K562 (cell line): ENCODE measurements at regions not wholly inside any gene's neighbourhood (a gene's known extent, or its start where the extent isn't known, plus 50 kb on each side); places are given as distances from the start of the nearest gene placed in this dataset.

ENCODE experiments used
- ATAC-seq: fragments of 200-7000 bp; cut with Tn5 transposase; 3 replicates; pipeline ENCODE4 v1.9.1; 2020; ENCODE audit warnings: moderate library complexity
- BruUV-seq: library from RNA; stranded (reverse); fragments of 400-500 nt; replicated peaks from 2 replicates; lab custom pipeline; 2021; lab: Mats Ljungman, UMichigan
- CTCF ChIA-PET: fragments of 300-600 bp; formaldehyde crosslinking; extraction: SDS; loops from one replicate; lab custom pipeline; 2021; ENCODE audit warnings: low intra/inter-chr PET ratio; lab: Yijun Ruan, JAX
- POLR2A ChIA-PET: fragments of 300-600, 350-650 bp; sonication (Branson Sonifier 250); formaldehyde crosslinking; extraction: SDS; loops from one replicate; lab custom pipeline; 2021; ENCODE audit warnings: antibody characterized with exemption, inconsistent platforms; lab: Yijun Ruan, JAX
- DNase-seq, 4 experiments: peaks; one replicate each; pipeline versions ENCODE4 v3.0.0 to v3.0.0-alpha.2; 2011 to 2018; ENCODE audit warnings: low spot score in 3 of 4, mixed read lengths in 3 of 4; ENCODE audit errors: extremely low read depth in 1 of 4
- FAIRE-seq: peaks from 2 replicates; lab custom pipeline; 2011; peaks lifted over from hg19 to GRCh38; lab: Jason Lieb, UNC
- H2AFZ ChIP-seq: 2 replicates; pipeline ENCODE4 v1.6.0; 2011; ENCODE audit warnings: low read depth, low read length, control low read depth, inconsistent platforms
- H3K27ac ChIP-seq: fragments of 200-600 bp; 3 replicates; pipeline ENCODE4 v1.8.0; 2011; ENCODE audit warnings: low read depth, mild to moderate bottlenecking, control low read depth, inconsistent platforms, low read length, moderate library complexity, mixed read lengths; ENCODE audit errors: extremely low read depth
- H3K27me3 ChIP-seq, 2 experiments: fragments of 300-600 bp in 1 of 2; 2 replicates in 1 of 2; 3 replicates in 1 of 2; pipeline versions ENCODE4 v1.6.0 to v1.8.0; 2011; ENCODE audit warnings: inconsistent platforms in 2 of 2, low read length in 2 of 2, mild to moderate bottlenecking in 1 of 2, mixed read lengths in 1 of 2, moderate library complexity in 1 of 2; ENCODE audit not compliant: control insufficient read depth in 2 of 2, insufficient read depth in 2 of 2
- H3K36me3 ChIP-seq: fragments of 300-600 bp; 3 replicates; pipeline ENCODE4 v1.8.0; 2011; ENCODE audit warnings: mild to moderate bottlenecking, low read length, inconsistent platforms; ENCODE audit not compliant: control insufficient read depth, insufficient read depth
- H3K4me1 ChIP-seq, 2 experiments: fragments of 200-600 bp in 1 of 2; replicated peaks in 1 of 2; 2 replicates in 1 of 2; 3 replicates in 1 of 2; pipeline versions ENCODE4 v1.5.1 to v1.8.0; 2011; ENCODE audit warnings: inconsistent platforms in 2 of 2, low read length in 2 of 2, mild to moderate bottlenecking in 1 of 2, mixed read lengths in 1 of 2, moderate library complexity in 1 of 2; ENCODE audit not compliant: control insufficient read depth in 2 of 2, insufficient read depth in 2 of 2
- H3K4me2 ChIP-seq: 2 replicates; pipeline ENCODE4 v1.6.1; 2011; ENCODE audit warnings: low read length, control low read depth, inconsistent platforms, mixed read lengths; ENCODE audit not compliant: insufficient read depth
- H3K4me3 ChIP-seq: fragments of 200-600 bp; sonication (generic), shearing (Covaris generic); 2 replicates; pipeline ENCODE4 v1.5.1; 2016; ENCODE audit warnings: control low read depth, inconsistent platforms
- H3K79me2 ChIP-seq: fragments of 200-600 bp; 3 replicates; pipeline ENCODE4 v1.8.0; 2011; ENCODE audit warnings: low read length, inconsistent platforms; ENCODE audit not compliant: control insufficient read depth, insufficient read depth
- H3K9ac ChIP-seq, 2 experiments: 2 replicates each; pipeline versions ENCODE4 v1.6.0 to v1.6.1; 2011; ENCODE audit warnings: low read depth in 2 of 2, low read length in 2 of 2, control low read depth in 1 of 2, inconsistent platforms in 1 of 2, mild to moderate bottlenecking in 1 of 2, mixed read lengths in 1 of 2; ENCODE audit not compliant: insufficient read depth in 1 of 2
- H3K9me1 ChIP-seq: one replicate; pipeline ENCODE4 v1.6.0; 2011; ENCODE audit warnings: inconsistent platforms, mild to moderate bottlenecking, low read length, moderate library complexity; ENCODE audit not compliant: control insufficient read depth, insufficient read depth
- H3K9me3 ChIP-seq: replicated peaks from 2 replicates; pipeline ENCODE4 v1.5.1; 2011; ENCODE audit warnings: low read depth, low read length, inconsistent platforms; ENCODE audit not compliant: control insufficient read depth, insufficient read depth
- H4K20me1 ChIP-seq: replicated peaks from 2 replicates; pipeline ENCODE4 v1.6.1; 2011; ENCODE audit warnings: low read length, inconsistent platforms, mixed read lengths; ENCODE audit not compliant: control insufficient read depth, insufficient read depth
- ATF7 ChIP-seq: fragments of 450-650 bp; IDR thresholded peaks from 2 replicates; pipeline ENCODE4 v1.7.1; 2014; ENCODE audit warnings: mild to moderate bottlenecking, moderate library complexity
- CREM ChIP-seq: IDR thresholded peaks from 2 replicates; pipeline ENCODE4 v1.6.1; 2014; ENCODE audit warnings: antibody characterized with exemption, low read depth
- HNRNPK ChIP-seq: fragments of 200-400 bp; formaldehyde crosslinking; IDR thresholded peaks from one replicate; pipeline ENCODE4 v1.6.1; 2018; ENCODE audit warnings: mild to moderate bottlenecking, low read depth, low read length; ENCODE audit not compliant: poor library complexity, severe bottlenecking
- MTA3 ChIP-seq: fragments of 450-650 bp; formaldehyde crosslinking; IDR thresholded peaks from 2 replicates; pipeline ENCODE4 v1.6.1; 2017; ENCODE audit warnings: mild to moderate bottlenecking, borderline replicate concordance
- PHF8 ChIP-seq: fragments of 200-600 bp; sonication (generic); IDR thresholded peaks from 2 replicates; pipeline ENCODE4 v1.6.1; 2012; ENCODE audit warnings: mixed run types, mild to moderate bottlenecking, inconsistent platforms, low read length, moderate library complexity, borderline replicate concordance
- PTRF ChIP-seq: fragments of 450-650 bp; IDR thresholded peaks from 2 replicates; pipeline ENCODE4 v1.6.1; 2016; ENCODE audit warnings: mild to moderate bottlenecking, missing genetic modification characterization, missing compliant biosample characterization
- RBM34 ChIP-seq: fragments of 200-400 bp; formaldehyde crosslinking; IDR thresholded peaks from 2 replicates; pipeline ENCODE4 v1.6.1; 2018; ENCODE audit warnings: low read length, borderline replicate concordance; ENCODE audit not compliant: insufficient read depth
- TCFL5 ChIP-seq: fragments of 250-450 bp; sonication (Bioruptor Pico); conservative IDR thresholded peaks from 2 replicates; pipeline ENCODE4 v1.6.1; 2021; ENCODE audit warnings: mild to moderate bottlenecking, moderate library complexity, matching md5 sums
- ZBED1 ChIP-seq: IDR thresholded peaks from 2 replicates; pipeline ENCODE4 v1.6.1; 2014
- ZNF695 ChIP-seq: fragments of 450-650 bp; formaldehyde crosslinking; IDR thresholded peaks from 2 replicates; pipeline ENCODE4 v1.4.0; 2020; ENCODE audit warnings: mild to moderate bottlenecking, moderate library complexity
- ZNF764 ChIP-seq: fragments of 250-450 bp; sonication (Bioruptor Pico); IDR thresholded peaks from 2 replicates; pipeline ENCODE4 v1.4.0; 2020; ENCODE audit warnings: low read depth, mild to moderate bottlenecking, moderate library complexity
- WGBS: fragments of 100-300 bp; shearing (Covaris generic); methylation state at CpG from one replicate; pipeline ENCODE4 v1.1.6; 2016; ENCODE audit warnings: low coverage, mixed read lengths; ENCODE audit not compliant: insufficient coverage; ENCODE audit errors: missing lambda C conversion rate; 5-methylcytosine and 5-hydroxymethylcytosine counted together
- in situ Hi-C: fragments of 300-500 bp; cut with MboI; formaldehyde crosslinking; loops from 4 replicates; pipeline ENCODE4 v1.15.0; 2018; ENCODE audit warnings: inconsistent platforms, mixed read lengths
- intact Hi-C: fragments of 100-400 bp; cut with micrococcal nuclease; formaldehyde crosslinking; loops from 2 replicates; pipeline ENCODE4 v1.14.2; 2022
- TF ChIP-seq, protein P1 (sequence below): fragments of 250-450 bp; sonication (Bioruptor Pico); IDR thresholded peaks from 2 replicates; pipeline ENCODE4 v1.4.0; 2020
- TF ChIP-seq, protein P2 (sequence below): fragments of 450-650 bp; IDR thresholded peaks from 2 replicates; pipeline ENCODE4 v1.6.1; 2016; ENCODE audit warnings: borderline replicate concordance
- TF ChIP-seq, protein P3 (sequence below): fragments of 250-450 bp; sonication (Bioruptor Pico); IDR thresholded peaks from 2 replicates; pipeline ENCODE4 v1.5.0; 2022; ENCODE audit warnings: mild to moderate bottlenecking

- H3K4me2 ChIP-seq = no peak overlapping the region
- no peak overlapping the region for H3K9ac ChIP-seq
- in situ Hi-C loops (no loop called here), intact Hi-C loops (no loop called here)
- H3K9me3 ChIP-seq = no peaks in the 10 kb centered on the region
- no TSS peak for BruUV-seq
- no peak for FAIRE-seq
- ATAC-seq = no peak
- H3K36me3 ChIP-seq = no peaks in the 10 kb centered on the region
- CTCF ChIA-PET = no interaction called here
- peaks cover 3 to 13% of the 10 kb centered on the region in 2 experiments; a peak in 1 of 5 replicates for H3K27me3 ChIP-seq
- H3K4me3 ChIP-seq = no peak overlapping the region
- H4K20me1 ChIP-seq = no peaks in the 10 kb centered on the region
- no peak overlapping the region for H2AFZ ChIP-seq
- DNase-seq = no peak
- 0% methylated on average over 3 of the region's 3 CpGs for whole genome bisulfite sequencing
- no peaks in the 10 kb centered on the region for H3K79me2 ChIP-seq
- H3K9me1 ChIP-seq = no peaks in the 10 kb centered on the region
- no peak overlapping the region for H3K27ac ChIP-seq
- POLR2A ChIA-PET = interaction anchor here (1.1 to 1.2 kb wide), 2 partner anchors 10 to 19 kb away, joined by 4 to 5 read pairs; no protein-coding TSS in a partner anchor
- no peaks in the 10 kb centered on the region for H3K4me1 ChIP-seq
- TF ChIP-seq PHF8 (no peak), ZBED1 (no peak), ZNF695 (no peak), RBM34 (no peak), CREM (no peak), HNRNPK (no peak), ZNF764 (CRISPR knock-in tag) (no peak), MTA3 (no peak), PTRF (no peak), ATF7 (no peak), TCFL5 (CRISPR knock-in tag) (no peak)
- TF ChIP-seq, protein P1, sequence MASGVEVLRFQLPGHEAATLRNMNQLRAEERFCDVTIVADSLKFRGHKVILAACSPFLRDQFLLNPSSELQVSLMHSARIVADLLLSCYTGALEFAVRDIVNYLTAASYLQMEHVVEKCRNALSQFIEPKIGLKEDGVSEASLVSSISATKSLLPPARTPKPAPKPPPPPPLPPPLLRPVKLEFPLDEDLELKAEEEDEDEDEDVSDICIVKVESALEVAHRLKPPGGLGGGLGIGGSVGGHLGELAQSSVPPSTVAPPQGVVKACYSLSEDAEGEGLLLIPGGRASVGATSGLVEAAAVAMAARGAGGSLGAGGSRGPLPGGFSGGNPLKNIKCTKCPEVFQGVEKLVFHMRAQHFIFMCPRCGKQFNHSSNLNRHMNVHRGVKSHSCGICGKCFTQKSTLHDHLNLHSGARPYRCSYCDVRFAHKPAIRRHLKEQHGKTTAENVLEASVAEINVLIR (CRISPR knock-in tag) = no peak
- TF ChIP-seq, protein P2, sequence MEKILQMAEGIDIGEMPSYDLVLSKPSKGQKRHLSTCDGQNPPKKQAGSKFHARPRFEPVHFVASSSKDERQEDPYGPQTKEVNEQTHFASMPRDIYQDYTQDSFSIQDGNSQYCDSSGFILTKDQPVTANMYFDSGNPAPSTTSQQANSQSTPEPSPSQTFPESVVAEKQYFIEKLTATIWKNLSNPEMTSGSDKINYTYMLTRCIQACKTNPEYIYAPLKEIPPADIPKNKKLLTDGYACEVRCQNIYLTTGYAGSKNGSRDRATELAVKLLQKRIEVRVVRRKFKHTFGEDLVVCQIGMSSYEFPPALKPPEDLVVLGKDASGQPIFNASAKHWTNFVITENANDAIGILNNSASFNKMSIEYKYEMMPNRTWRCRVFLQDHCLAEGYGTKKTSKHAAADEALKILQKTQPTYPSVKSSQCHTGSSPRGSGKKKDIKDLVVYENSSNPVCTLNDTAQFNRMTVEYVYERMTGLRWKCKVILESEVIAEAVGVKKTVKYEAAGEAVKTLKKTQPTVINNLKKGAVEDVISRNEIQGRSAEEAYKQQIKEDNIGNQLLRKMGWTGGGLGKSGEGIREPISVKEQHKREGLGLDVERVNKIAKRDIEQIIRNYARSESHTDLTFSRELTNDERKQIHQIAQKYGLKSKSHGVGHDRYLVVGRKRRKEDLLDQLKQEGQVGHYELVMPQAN = no peak
- TF ChIP-seq, protein P3, sequence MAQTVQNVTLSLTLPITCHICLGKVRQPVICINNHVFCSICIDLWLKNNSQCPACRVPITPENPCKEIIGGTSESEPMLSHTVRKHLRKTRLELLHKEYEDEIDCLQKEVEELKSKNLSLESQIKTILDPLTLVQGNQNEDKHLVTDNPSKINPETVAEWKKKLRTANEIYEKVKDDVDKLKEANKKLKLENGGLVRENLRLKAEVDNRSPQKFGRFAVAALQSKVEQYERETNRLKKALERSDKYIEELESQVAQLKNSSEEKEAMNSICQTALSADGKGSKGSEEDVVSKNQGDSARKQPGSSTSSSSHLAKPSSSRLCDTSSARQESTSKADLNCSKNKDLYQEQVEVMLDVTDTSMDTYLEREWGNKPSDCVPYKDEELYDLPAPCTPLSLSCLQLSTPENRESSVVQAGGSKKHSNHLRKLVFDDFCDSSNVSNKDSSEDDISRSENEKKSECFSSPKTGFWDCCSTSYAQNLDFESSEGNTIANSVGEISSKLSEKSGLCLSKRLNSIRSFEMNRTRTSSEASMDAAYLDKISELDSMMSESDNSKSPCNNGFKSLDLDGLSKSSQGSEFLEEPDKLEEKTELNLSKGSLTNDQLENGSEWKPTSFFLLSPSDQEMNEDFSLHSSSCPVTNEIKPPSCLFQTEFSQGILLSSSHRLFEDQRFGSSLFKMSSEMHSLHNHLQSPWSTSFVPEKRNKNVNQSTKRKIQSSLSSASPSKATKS = no peak
These were observed 72.9 kb upstream of the EEF1E1 start for GRCh38 chr6:8175046-8175777.
